ENCODE measurements at regions not wholly inside any gene's neighbourhood (a gene's known extent, or its start where the extent isn't known, plus 50 kb on each side); places are given as distances from the start of the nearest gene placed in this dataset.
A peak's percentile ranks its signal among the peaks of the same experiment; 100 is the strongest.

DNA sequence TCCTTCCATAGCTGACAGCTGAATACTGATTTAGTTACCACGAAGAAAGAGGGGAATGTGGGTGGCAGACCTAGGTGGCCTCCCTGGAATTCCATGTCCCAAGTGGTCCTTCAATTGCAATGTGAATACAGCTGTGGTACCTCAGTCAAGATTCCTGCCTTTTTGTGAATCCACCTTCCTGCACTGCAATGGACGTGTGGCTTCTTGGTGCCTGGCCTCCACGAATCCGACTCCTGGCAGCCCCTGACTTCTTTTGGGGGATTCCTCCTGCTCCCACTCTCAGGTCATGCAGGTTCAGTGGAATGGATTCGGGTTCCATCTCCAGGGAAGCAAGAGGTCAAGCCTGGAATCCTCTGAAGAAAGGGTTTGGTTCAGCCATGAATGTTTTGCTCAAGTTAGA lies 117.8 kb downstream of the DACT2 start:
- TF ChIP-seq JUND (IDR thresholded peaks at IDR 0.05; ENCODE audit: low read depth): no peak
- no peak for DNase-seq (ENCODE audit: low read depth in 1 of 2, low spot score in 1 of 2)
- in situ Hi-C loops (cut with HindIII; ENCODE audit: low pct_unique_long_range_greater_than_20kb, low sequenced_read_pairs): no loop called here

GRCh38 chr6:168201383-168201782 lies 118.2 kb downstream of the DACT2 start:
- in situ Hi-C loops (cut with HindIII; ENCODE audit: low pct_unique_long_range_greater_than_20kb, low sequenced_read_pairs): no loop called here
- DNase-seq (ENCODE audit: low read depth in 1 of 2, low spot score in 1 of 2): peak in 1 of 2 experiments; percentile 47
- TF ChIP-seq JUND (IDR thresholded peaks at IDR 0.05; ENCODE audit: low read depth): no peak

DNA sequence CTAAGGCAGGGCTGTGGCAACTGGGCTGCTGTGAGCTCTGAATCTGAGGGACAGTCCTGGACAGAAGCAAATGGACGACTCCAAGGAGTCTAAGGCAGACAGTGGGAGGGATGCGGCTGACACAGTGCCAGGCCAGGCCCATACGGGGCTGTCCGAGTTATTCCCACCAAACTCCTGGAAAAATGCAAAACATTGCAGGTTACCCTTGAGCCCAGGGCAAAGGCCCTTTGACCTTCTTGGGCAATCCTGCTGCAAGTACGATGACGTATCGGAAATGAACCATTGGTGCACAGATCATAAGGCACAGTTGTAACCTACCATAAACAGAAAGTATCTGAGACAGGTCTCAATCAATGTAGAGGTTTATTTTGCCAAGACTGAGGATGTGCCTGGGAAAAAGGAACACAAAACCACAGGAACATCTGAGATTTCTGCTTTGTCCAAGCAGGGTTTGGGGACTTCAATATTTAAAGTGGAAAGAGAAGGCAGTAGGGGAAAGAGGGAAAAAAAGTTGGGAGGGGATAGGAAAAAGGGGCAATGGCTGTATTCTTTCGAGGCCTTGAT lies 118.9 kb downstream of the DACT2 start:
- in situ Hi-C loops (cut with HindIII; ENCODE audit: low pct_unique_long_range_greater_than_20kb, low sequenced_read_pairs): no loop called here
- no peak for TF ChIP-seq JUND (IDR thresholded peaks at IDR 0.05; ENCODE audit: low read depth)
- no peak for DNase-seq (ENCODE audit: low read depth in 1 of 2, low spot score in 1 of 2)

GRCh38 chr6:168198302-168199180 lies 119.5 kb upstream of the FRMD1 start:
- TF ChIP-seq JUND (IDR thresholded peaks at IDR 0.05; ENCODE audit: low read depth): no peak
- DNase-seq (ENCODE audit: low read depth in 1 of 2, low spot score in 1 of 2): no peak
- in situ Hi-C loops (cut with HindIII; ENCODE audit: low pct_unique_long_range_greater_than_20kb, low sequenced_read_pairs): no loop called here

DNA sequence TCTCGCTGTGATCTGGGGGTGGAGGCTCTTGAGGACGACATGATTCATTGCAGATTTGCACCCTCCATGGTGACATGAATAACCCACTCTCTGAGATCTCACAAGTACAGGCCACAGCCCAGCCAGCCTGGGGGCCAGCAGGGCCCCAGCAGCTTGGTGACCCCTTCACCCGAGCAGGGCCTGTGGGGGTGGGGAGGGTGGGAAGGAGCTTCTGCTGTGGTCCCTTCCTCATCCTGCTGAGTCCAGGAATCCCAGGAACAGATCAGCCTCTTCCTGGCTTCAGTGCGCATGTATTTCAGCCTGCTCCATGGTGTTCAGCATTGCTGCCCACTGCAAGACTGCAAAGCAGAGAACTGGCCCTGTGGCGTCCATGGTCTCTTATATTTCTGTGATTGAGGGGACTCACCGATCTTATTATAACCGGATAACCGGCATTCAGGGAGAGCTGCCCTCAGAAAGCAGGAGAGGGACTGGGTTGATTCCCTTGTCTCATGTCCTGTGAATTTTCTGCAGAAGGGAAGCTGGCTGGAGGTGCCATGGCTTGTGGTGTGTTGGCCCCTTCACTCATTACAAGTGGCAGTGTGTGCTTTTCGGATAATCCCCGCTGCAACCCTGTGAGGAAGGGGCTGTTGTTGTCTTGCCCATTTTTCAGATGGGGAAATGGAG lies 118.8 kb upstream of the FRMD1 start:
- in situ Hi-C loops (cut with HindIII; ENCODE audit: low pct_unique_long_range_greater_than_20kb, low sequenced_read_pairs): no loop called here
- no peak for TF ChIP-seq JUND (IDR thresholded peaks at IDR 0.05; ENCODE audit: low read depth)
- no peak for DNase-seq (ENCODE audit: low read depth in 1 of 2, low spot score in 1 of 2)

GRCh38 chr6:168196881-168197635 lies 118.0 kb upstream of the FRMD1 start:
- no peak for DNase-seq (ENCODE audit: low read depth in 1 of 2, low spot score in 1 of 2)
- TF ChIP-seq JUND (IDR thresholded peaks at IDR 0.05; ENCODE audit: low read depth): no peak
- in situ Hi-C loops (cut with HindIII; ENCODE audit: low pct_unique_long_range_greater_than_20kb, low sequenced_read_pairs): no loop called here

DNA sequence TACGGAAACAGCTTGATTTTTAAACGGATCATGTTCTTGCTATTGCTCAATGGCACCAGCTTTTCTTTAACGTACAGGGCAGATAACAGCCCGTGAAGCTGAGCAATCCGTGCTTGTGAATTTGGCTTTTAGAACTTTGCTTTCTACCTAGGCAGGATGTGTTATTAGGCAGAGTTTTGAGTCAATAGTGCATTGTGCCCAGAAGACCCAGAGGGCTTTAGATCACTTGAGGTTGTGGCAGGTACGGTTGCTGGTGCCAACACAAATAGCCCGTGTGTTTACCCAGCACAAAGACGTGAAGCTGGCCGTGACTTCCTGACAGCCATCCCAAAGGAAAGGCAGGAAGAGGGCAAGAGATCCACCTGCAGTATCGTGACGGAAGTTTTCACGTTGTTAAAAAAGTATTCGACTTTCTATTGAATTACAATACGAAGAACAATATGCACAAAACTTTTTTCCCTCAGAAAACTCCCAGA lies 117.4 kb upstream of the FRMD1 start:
- DNase-seq (ENCODE audit: low read depth in 1 of 2, low spot score in 1 of 2): peak; percentile 64 to 78
- no peak for TF ChIP-seq JUND (IDR thresholded peaks at IDR 0.05; ENCODE audit: low read depth)
- in situ Hi-C loops (cut with HindIII; ENCODE audit: low pct_unique_long_range_greater_than_20kb, low sequenced_read_pairs): no loop called here

- no peak for DNase-seq (ENCODE audit: low read depth in 1 of 2, low spot score in 1 of 2)
- TF ChIP-seq JUND (IDR thresholded peaks at IDR 0.05; ENCODE audit: low read depth): no peak
- in situ Hi-C loops (cut with HindIII; ENCODE audit: low pct_unique_long_range_greater_than_20kb, low sequenced_read_pairs): no loop called here
Observed at GRCh38 chr6:168195712-168196111, 116.7 kb upstream of the FRMD1 start.

DNA sequence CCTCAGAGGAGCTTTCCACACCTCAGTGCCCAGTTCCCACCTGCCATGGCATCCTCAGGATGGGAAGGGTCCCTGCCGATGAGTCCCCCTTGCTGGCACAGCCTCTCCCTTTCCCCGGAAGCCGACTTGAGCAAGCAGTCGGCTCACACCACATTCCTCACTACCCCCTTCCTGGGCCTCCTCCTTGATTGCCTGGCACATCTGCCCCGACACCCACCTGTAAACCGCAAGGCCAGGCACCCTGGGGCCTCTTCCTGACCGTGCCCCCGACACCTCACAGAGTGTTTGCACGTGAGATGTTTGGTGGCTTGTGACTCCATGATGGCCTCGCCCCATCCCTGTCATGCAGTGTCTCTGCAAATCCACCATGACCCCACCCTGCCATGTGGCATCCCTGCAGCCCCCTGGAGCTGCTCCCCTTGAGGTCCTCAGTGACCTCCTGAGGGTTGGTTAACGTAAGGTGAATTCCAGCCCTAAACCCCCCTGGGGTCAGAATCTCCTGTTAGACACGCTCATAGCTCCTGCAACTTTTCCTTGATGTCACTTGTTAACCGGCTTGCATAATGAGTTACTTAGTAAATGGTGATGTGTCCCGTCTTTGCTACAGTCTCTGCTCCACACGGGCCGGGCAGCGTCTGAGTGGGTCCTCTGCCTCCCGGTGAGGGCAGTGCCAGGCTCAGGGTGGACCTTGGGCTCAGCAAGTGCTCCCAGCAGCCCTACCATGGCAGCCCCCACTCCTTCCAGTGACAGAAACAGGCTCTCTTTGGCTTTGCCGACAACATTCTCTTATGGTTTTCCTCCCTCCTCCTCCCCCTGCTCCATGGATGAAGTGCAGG lies 115.9 kb upstream of the FRMD1 start:
- no peak for DNase-seq (ENCODE audit: low read depth in 1 of 2, low spot score in 1 of 2)
- in situ Hi-C loops (cut with HindIII; ENCODE audit: low pct_unique_long_range_greater_than_20kb, low sequenced_read_pairs): no loop called here
- no peak for TF ChIP-seq JUND (IDR thresholded peaks at IDR 0.05; ENCODE audit: low read depth)

DNA sequence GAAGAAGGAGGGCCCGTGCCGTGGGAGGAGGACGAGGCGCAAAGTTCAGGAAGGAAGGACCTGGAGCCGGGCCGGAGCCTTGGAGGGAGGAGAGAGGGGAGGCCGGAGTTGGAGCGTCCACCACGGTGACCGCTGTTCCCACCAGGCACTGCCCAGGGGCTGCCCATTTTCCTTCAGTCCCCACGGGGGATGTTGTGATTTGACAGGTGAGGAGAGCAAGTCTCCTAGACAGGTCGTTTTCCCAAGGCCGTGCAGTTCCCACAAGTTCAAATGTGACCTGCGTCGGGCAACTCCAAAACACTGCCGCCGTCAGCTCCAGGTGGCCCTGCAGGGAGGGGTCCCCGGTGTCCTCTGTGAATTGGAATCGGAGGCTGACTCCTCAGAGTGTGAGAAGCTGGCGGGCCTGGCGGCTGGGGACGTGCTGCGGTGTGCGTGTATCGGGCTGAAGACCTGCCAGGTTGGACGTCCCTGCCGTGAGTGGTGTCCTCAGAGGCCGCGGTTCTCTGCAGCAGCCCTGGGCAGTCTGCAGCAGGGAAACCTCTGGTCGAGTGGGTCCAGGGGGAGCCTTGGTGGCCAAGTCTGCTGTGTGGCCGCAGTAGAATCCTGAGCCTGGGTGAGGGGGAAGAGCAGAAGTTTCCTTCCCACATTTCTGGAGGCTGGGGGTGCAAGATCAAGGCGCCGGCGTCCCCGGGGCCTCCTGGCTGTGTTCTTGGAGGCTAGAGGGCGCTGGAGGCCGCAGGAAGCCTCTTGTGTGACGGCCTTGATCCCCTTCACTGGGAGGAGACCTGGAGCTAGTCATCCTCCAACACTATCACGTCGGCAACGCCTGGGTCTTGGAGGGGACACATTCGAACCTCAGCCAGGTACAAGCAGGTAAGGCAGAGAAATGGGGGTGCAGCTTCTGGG lies 115.1 kb upstream of the FRMD1 start:
- TF ChIP-seq JUND (IDR thresholded peaks at IDR 0.05; ENCODE audit: low read depth): no peak
- peak in 1 of 2 experiments; percentile 33 for DNase-seq (ENCODE audit: low read depth in 1 of 2, low spot score in 1 of 2)
- in situ Hi-C loops (cut with HindIII; ENCODE audit: low pct_unique_long_range_greater_than_20kb, low sequenced_read_pairs): no loop called here
